ENCODE measurements at regions not wholly inside any gene's neighbourhood (a gene's known extent, or its start where the extent isn't known, plus 50 kb on each side); places are given as distances from the start of the nearest gene placed in this dataset.

GRCh38 chr15:37616215-37616614, 318.2 kb upstream of the TMCO5A start:
- TF ChIP-seq CTCF (IDR thresholded peaks at IDR 0.05): no peak
- no peak for TF ChIP-seq POLR2A (IDR thresholded peaks at IDR 0.05)
